ENCODE measurements at regions not wholly inside any gene's neighbourhood (a gene's known extent, or its start where the extent isn't known, plus 50 kb on each side); places are given as distances from the start of the nearest gene placed in this dataset.

DNA sequence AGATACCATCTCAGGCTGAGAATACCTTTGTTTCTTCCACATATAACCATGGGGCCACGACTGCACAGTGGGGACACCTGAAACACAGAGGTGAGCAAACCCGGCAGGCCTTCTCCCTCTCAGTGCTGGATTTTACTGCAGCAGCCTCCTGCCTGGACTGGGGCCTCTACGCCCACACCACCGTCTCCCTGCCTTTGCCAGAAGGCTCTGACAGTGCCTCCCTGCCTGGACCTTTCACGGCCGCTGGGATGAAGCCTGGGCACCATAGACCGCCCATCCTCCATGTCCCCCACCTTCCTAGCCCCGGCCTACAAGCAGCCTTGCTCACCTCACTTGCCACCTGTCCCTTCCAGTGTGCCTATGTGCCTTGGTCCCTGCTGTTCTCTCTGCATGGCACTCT, 214.3 kb downstream of the NFKBIZ start:
- TF ChIP-seq POLR2AphosphoS5 (IDR thresholded peaks at IDR 0.05) (no peak), POLR2A (IDR thresholded peaks at IDR 0.05) (no peak)
- TF ChIP-seq, protein P1, sequence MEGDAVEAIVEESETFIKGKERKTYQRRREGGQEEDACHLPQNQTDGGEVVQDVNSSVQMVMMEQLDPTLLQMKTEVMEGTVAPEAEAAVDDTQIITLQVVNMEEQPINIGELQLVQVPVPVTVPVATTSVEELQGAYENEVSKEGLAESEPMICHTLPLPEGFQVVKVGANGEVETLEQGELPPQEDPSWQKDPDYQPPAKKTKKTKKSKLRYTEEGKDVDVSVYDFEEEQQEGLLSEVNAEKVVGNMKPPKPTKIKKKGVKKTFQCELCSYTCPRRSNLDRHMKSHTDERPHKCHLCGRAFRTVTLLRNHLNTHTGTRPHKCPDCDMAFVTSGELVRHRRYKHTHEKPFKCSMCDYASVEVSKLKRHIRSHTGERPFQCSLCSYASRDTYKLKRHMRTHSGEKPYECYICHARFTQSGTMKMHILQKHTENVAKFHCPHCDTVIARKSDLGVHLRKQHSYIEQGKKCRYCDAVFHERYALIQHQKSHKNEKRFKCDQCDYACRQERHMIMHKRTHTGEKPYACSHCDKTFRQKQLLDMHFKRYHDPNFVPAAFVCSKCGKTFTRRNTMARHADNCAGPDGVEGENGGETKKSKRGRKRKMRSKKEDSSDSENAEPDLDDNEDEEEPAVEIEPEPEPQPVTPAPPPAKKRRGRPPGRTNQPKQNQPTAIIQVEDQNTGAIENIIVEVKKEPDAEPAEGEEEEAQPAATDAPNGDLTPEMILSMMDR (IDR thresholded peaks at IDR 0.05 in 8 of 11, conservative IDR thresholded peaks at IDR 0.05 in 3 of 11) = no peak

All from spleen (tissue), 7 donors.